DND-41 (cell line): ENCODE measurements at regions not wholly inside any gene's neighbourhood (a gene's known extent, or its start where the extent isn't known, plus 50 kb on each side); places are given as distances from the start of the nearest gene placed in this dataset.

Source experiments
- ATAC-seq: fragments of 200-7000 bp; cut with Tn5 transposase; 3 replicates; pipeline ENCODE4 v1.9.1; 2021; ENCODE audit warnings: low read depth; ENCODE audit not compliant: insufficient read depth
- DNase-seq: peaks from one replicate; pipeline ENCODE4 v3.0.0-alpha.2; 2020
- H2AFZ ChIP-seq: 2 replicates; pipeline ENCODE4 v1.6.0; 2012; ENCODE audit warnings: low read depth, low read length
- H3K27ac ChIP-seq: 2 replicates; pipeline ENCODE4 v1.5.1; 2012; ENCODE audit warnings: low read length, inconsistent platforms
- H3K27me3 ChIP-seq: fragments of 200-600 bp; sonication (generic); 2 replicates; pipeline ENCODE4 v1.6.0; 2012; ENCODE audit warnings: low read length, mild to moderate bottlenecking, inconsistent platforms; ENCODE audit not compliant: insufficient read depth, poor library complexity
- H3K36me3 ChIP-seq: 2 replicates; pipeline ENCODE4 v1.5.1; 2012; ENCODE audit warnings: low read length, inconsistent platforms; ENCODE audit not compliant: insufficient read depth
- H3K4me1 ChIP-seq: 2 replicates; pipeline ENCODE4 v1.5.1; 2012; ENCODE audit warnings: mild to moderate bottlenecking, low read length; ENCODE audit not compliant: insufficient read depth
- H3K4me2 ChIP-seq: 2 replicates; pipeline ENCODE4 v1.6.0; 2012; ENCODE audit warnings: mild to moderate bottlenecking, moderate library complexity, low read length, inconsistent platforms; ENCODE audit not compliant: insufficient read depth
- H3K4me3 ChIP-seq, 2 experiments: fragments of 200-600 bp in 1 of 2; shearing (Covaris generic) in 1 of 2; 2 replicates each; pipeline ENCODE4 v1.5.1; 2012 to 2016; ENCODE audit warnings: inconsistent platforms in 2 of 2, low read length in 2 of 2, mild to moderate bottlenecking in 2 of 2, low read depth in 1 of 2, moderate library complexity in 1 of 2
- H3K79me2 ChIP-seq: 2 replicates; pipeline ENCODE4 v1.6.0; 2012; ENCODE audit warnings: low read length, inconsistent platforms; ENCODE audit not compliant: insufficient read depth
- H3K9ac ChIP-seq: 2 replicates; pipeline ENCODE4 v1.6.0; 2012; ENCODE audit warnings: low read depth, mild to moderate bottlenecking, inconsistent platforms, low read length, moderate library complexity
- H3K9me3 ChIP-seq: 2 replicates; pipeline ENCODE4 v1.5.1; 2012; ENCODE audit warnings: low read length, moderate library complexity, mild to moderate bottlenecking, inconsistent platforms; ENCODE audit not compliant: insufficient read depth, severe bottlenecking
- H4K20me1 ChIP-seq: 2 replicates; pipeline ENCODE4 v1.6.0; 2012; ENCODE audit warnings: low read length; ENCODE audit not compliant: insufficient read depth
- EZH2 ChIP-seq: IDR thresholded peaks from 3 replicates; pipeline ENCODE4 v1.6.1; 2012; ENCODE audit warnings: borderline replicate concordance, low read depth, mild to moderate bottlenecking, moderate library complexity, low read length, inconsistent platforms; ENCODE audit not compliant: severe bottlenecking
- TF ChIP-seq, protein P1 (sequence below): IDR thresholded peaks from 2 replicates; pipeline ENCODE4 v1.5.1; 2012; ENCODE audit warnings: borderline replicate concordance, low read length, moderate library complexity, mild to moderate bottlenecking; ENCODE audit not compliant: poor library complexity, severe bottlenecking; ENCODE audit errors: extremely low read depth

DNA sequence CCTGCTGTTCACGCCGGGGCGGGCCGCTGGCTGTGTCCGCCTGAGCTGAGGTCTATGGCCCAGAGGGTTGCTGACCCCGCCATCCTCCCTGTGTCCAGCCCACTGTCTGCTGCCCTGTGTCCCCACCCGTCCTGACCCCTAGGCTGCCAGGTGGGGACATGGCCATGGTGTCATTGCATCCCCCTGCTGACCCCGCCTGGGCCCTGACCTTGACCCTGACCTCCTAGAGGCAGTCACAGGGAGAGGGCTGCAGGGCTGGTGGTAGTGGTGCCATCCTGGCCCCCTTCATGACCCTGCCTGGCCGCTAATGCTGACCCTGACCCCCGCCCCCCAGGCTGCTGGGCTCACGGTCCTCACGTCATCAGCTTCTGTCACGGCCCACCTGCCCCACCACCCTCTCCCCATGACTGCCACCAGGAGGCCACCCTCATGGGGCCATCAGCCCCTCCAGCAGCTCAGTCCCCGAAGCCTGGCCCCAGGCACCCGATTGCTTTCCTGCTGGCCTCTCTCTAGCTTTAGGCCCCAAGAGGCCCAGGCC is 285.9 kb downstream of the BRD1 start:
- ATAC-seq = no peak

GRCh38 chr22:49540913-49541692 is 286.6 kb downstream of the BRD1 start:
- no peaks in the 10 kb centered on the region for H3K79me2 ChIP-seq
- H3K36me3 ChIP-seq = no peaks in the 10 kb centered on the region
- no peaks in the 10 kb centered on the region for H4K20me1 ChIP-seq
- no peaks in the 10 kb centered on the region for H3K27me3 ChIP-seq
- H2AFZ ChIP-seq = no peak overlapping the region
- no peak for DNase-seq
- no peak overlapping the region for H3K9ac ChIP-seq
- H3K9me3 ChIP-seq = no peaks in the 10 kb centered on the region
- no peak overlapping the region for H3K4me3 ChIP-seq
- no peak overlapping the region for H3K27ac ChIP-seq
- H3K4me1 ChIP-seq = no peaks in the 10 kb centered on the region
- no peak for ATAC-seq
- no peak overlapping the region for H3K4me2 ChIP-seq
- TF ChIP-seq EZH2 = no peak
- TF ChIP-seq, protein P1, sequence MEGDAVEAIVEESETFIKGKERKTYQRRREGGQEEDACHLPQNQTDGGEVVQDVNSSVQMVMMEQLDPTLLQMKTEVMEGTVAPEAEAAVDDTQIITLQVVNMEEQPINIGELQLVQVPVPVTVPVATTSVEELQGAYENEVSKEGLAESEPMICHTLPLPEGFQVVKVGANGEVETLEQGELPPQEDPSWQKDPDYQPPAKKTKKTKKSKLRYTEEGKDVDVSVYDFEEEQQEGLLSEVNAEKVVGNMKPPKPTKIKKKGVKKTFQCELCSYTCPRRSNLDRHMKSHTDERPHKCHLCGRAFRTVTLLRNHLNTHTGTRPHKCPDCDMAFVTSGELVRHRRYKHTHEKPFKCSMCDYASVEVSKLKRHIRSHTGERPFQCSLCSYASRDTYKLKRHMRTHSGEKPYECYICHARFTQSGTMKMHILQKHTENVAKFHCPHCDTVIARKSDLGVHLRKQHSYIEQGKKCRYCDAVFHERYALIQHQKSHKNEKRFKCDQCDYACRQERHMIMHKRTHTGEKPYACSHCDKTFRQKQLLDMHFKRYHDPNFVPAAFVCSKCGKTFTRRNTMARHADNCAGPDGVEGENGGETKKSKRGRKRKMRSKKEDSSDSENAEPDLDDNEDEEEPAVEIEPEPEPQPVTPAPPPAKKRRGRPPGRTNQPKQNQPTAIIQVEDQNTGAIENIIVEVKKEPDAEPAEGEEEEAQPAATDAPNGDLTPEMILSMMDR = no peak

More for the DNA sequence above, 285.9 kb downstream of the BRD1 start:
- H3K9me3 ChIP-seq = no peaks in the 10 kb centered on the region
- H3K79me2 ChIP-seq = no peaks in the 10 kb centered on the region
- H3K36me3 ChIP-seq = no peaks in the 10 kb centered on the region
- H4K20me1 ChIP-seq = no peaks in the 10 kb centered on the region
- H3K9ac ChIP-seq = no peak overlapping the region
- DNase-seq = no peak
- H3K27me3 ChIP-seq = no peaks in the 10 kb centered on the region
- no peak overlapping the region for H3K4me3 ChIP-seq
- no peaks in the 10 kb centered on the region for H3K4me1 ChIP-seq
- no peak overlapping the region for H3K4me2 ChIP-seq
- no peak overlapping the region for H2AFZ ChIP-seq
- TF ChIP-seq EZH2 = no peak
- TF ChIP-seq, protein P1 = no peak
- H3K27ac ChIP-seq = no peak overlapping the region

- H3K36me3 ChIP-seq = no peaks in the 10 kb centered on the region
- ATAC-seq (no peak), DNase-seq (no peak)
- no peaks in the 10 kb centered on the region for H4K20me1 ChIP-seq
- no peaks in the 10 kb centered on the region for H3K9me3 ChIP-seq
- no peaks in the 10 kb centered on the region for H3K27me3 ChIP-seq
- H3K9ac ChIP-seq = no peak overlapping the region
- TF ChIP-seq, protein P1 = no peak
- no peak for TF ChIP-seq EZH2
- no peak overlapping the region; the same call in 1 of the 2 replicates for H2AFZ ChIP-seq
- H3K27ac ChIP-seq = no peak overlapping the region
- no peak overlapping the region for H3K4me2 ChIP-seq
- no peak overlapping the region for H3K4me3 ChIP-seq
- no peaks in the 10 kb centered on the region for H3K4me1 ChIP-seq
- H3K79me2 ChIP-seq = no peaks in the 10 kb centered on the region
Observed at GRCh38 chr22:49540084-49540912, 287.4 kb downstream of the BRD1 start.
